Neural cell (in vitro differentiated cells): ENCODE measurements at regions not wholly inside any gene's neighbourhood (a gene's known extent, or its start where the extent isn't known, plus 50 kb on each side); places are given as distances from the start of the nearest gene placed in this dataset.

Experiments used
- CTCF ChIP-seq: fragments of 450-650 bp; IDR thresholded peaks from 2 replicates; pipeline ENCODE4 v1.5.1; 2014; ENCODE audit warnings: antibody characterized with exemption, mild to moderate bottlenecking, moderate library complexity; ENCODE audit not compliant: poor library complexity, severe bottlenecking
- EP300 ChIP-seq: fragments of 450-650 bp; conservative IDR thresholded peaks from 2 replicates; pipeline ENCODE4 v1.6.1; 2014; ENCODE audit warnings: antibody characterized with exemption, mild to moderate bottlenecking, moderate library complexity; ENCODE audit not compliant: poor library complexity, severe bottlenecking
- EZH2 ChIP-seq: fragments of 200-600, 300-800 bp; shearing (Covaris generic), sonication (generic); IDR thresholded peaks from 2 replicates; pipeline ENCODE4 v1.6.1; 2014; ENCODE audit warnings: antibody characterized with exemption, low read length, borderline replicate concordance, mild to moderate bottlenecking; ENCODE audit not compliant: insufficient read depth, poor library complexity, severe bottlenecking
- POLR2AphosphoS5 ChIP-seq: IDR thresholded peaks from 2 replicates; pipeline ENCODE4 v1.6.1; 2012
- RAD21 ChIP-seq: fragments of 450-650 bp; conservative IDR thresholded peaks from 2 replicates; pipeline ENCODE4 v1.6.1; 2014; ENCODE audit warnings: antibody characterized with exemption, mild to moderate bottlenecking, moderate library complexity
- REST ChIP-seq: IDR thresholded peaks from 2 replicates; pipeline ENCODE4 v1.6.1; 2012; ENCODE audit warnings: borderline replicate concordance
- TAF1 ChIP-seq: IDR thresholded peaks from 2 replicates; pipeline ENCODE4 v1.6.1; 2012; ENCODE audit warnings: low read depth

- TF ChIP-seq CTCF: no peak
- TF ChIP-seq EZH2: no peak
- no peak for TF ChIP-seq REST
- TF ChIP-seq EP300: no peak
- TF ChIP-seq POLR2AphosphoS5: no peak
- TF ChIP-seq TAF1: no peak
- TF ChIP-seq RAD21: no peak
These were observed 876.4 kb downstream of the CCSER2 start for GRCh38 chr10:85204814-85205213.
